HCT116 (cell line): ENCODE measurements at regions not wholly inside any gene's neighbourhood (a gene's known extent, or its start where the extent isn't known, plus 50 kb on each side); places are given as distances from the start of the nearest gene placed in this dataset.

Experiments used
- ATAC-seq: fragments of 200-7000 bp; cut with Tn5 transposase; 2 replicates; pipeline ENCODE4 v1.9.1; 2020; ENCODE audit warnings: mild to moderate bottlenecking, moderate library complexity
- BruUV-seq: library from RNA; stranded (reverse); fragments of 400-500 nt; replicated peaks from 2 replicates; lab custom pipeline; 2021; lab: Mats Ljungman, UMichigan
- CTCF ChIA-PET: fragments of 300-600 bp; sonication (Branson Sonifier 250); formaldehyde crosslinking; loops from one replicate; lab custom pipeline; 2021; ENCODE audit warnings: antibody characterized with exemption; lab: Charles Lee
- POLR2A ChIA-PET: fragments of 300-600, 350-600 bp; sonication (Branson Sonifier 250); formaldehyde crosslinking; loops from one replicate; lab custom pipeline; 2021; ENCODE audit warnings: antibody characterized with exemption; lab: Charles Lee
- RAD21 ChIA-PET, 2 experiments: fragments of 300-600 bp; sonication (Branson Sonifier 250); formaldehyde crosslinking; loops; one replicate each; lab custom pipeline; 2023; ENCODE audit warnings: low total read pairs in 2 of 2; ENCODE audit not compliant: uncharacterized antibody in 2 of 2, unreplicated experiment in 2 of 2, low non-redundant PET in 1 of 2; lab: Charles Lee
- DNase-seq: peaks from one replicate; pipeline ENCODE4 v3.0.0-alpha.2; 2010; ENCODE audit warnings: low read depth, low spot score
- H2AFZ ChIP-seq: fragments of 200-600 bp; shearing (Covaris generic), sonication (generic); 2 replicates; pipeline ENCODE4 v1.6.1; 2017; ENCODE audit warnings: low read depth, mixed run types, mixed read lengths, antibody characterized with exemption, low read length; ENCODE audit not compliant: poor library complexity, severe bottlenecking
- H3K27ac ChIP-seq: 2 replicates; pipeline ENCODE4 v1.5.1; 2012; ENCODE audit warnings: low read depth, low read length
- H3K27me3 ChIP-seq: fragments of 200-600 bp; sonication (generic); 2 replicates; pipeline ENCODE4 v1.6.1; 2016; ENCODE audit warnings: mixed run types, low read length, mixed read lengths; ENCODE audit not compliant: insufficient read depth
- H3K36me3 ChIP-seq, 2 experiments: fragments of 200-500 bp in 1 of 2; fragments of 200-600 bp in 1 of 2; sonication (Bioruptor generic) in 1 of 2; sonication (generic) in 1 of 2; 2 replicates each; pipeline versions ENCODE4 v1.5.1 to v1.6.1; 2014 to 2016; ENCODE audit warnings: low read length in 2 of 2, inconsistent platforms in 1 of 2, mixed read lengths in 1 of 2, mixed run types in 1 of 2; ENCODE audit not compliant: insufficient read depth in 2 of 2, control insufficient read depth in 1 of 2
- H3K4me1 ChIP-seq, 2 experiments: fragments of 200-600 bp in 1 of 2; sonication (generic) in 1 of 2; 2 replicates each; pipeline versions ENCODE4 v1.5.1 to v1.6.1; 2012 to 2017; ENCODE audit warnings: low read length in 2 of 2, inconsistent platforms in 1 of 2, mild to moderate bottlenecking in 1 of 2, mixed read lengths in 1 of 2, mixed run types in 1 of 2, moderate library complexity in 1 of 2; ENCODE audit not compliant: insufficient read depth in 2 of 2, control insufficient read depth in 1 of 2
- H3K4me2 ChIP-seq: fragments of 200-600 bp; sonication (generic); 2 replicates; pipeline ENCODE4 v1.6.1; 2017; ENCODE audit warnings: mixed run types, low read length, mixed read lengths
- H3K4me3 ChIP-seq, 2 experiments: fragments of 200-600 bp in 1 of 2; sonication (generic) in 1 of 2; replicated peaks in 1 of 2; 2 replicates each; pipeline ENCODE4 v1.5.1; 2011 to 2016; ENCODE audit warnings: low read length in 2 of 2, control low read depth in 1 of 2, low read depth in 1 of 2, mild to moderate bottlenecking in 1 of 2, mixed read lengths in 1 of 2, mixed run types in 1 of 2
- H3K79me2 ChIP-seq: fragments of 200-600 bp; sonication (generic); 2 replicates; pipeline ENCODE4 v1.6.1; 2017; ENCODE audit warnings: mild to moderate bottlenecking, mixed run types, low read length, moderate library complexity, mixed read lengths; ENCODE audit not compliant: insufficient read depth
- H3K9ac ChIP-seq: fragments of 200-600 bp; sonication (generic); 2 replicates; pipeline ENCODE4 v1.6.1; 2016; ENCODE audit warnings: low read length, mixed read lengths
- H3K9me2 ChIP-seq: fragments of 200-600 bp; sonication (generic), shearing (Covaris generic); 2 replicates; pipeline ENCODE4 v1.6.1; 2017; ENCODE audit warnings: mixed run types, mild to moderate bottlenecking, moderate library complexity; ENCODE audit not compliant: insufficient read depth
- H3K9me3 ChIP-seq, 2 experiments: fragments of 200-500 bp in 1 of 2; fragments of 200-600 bp in 1 of 2; sonication (Bioruptor generic) in 1 of 2; sonication (generic) in 1 of 2; 2 replicates each; pipeline ENCODE4 v1.6.1; 2014 to 2017; ENCODE audit warnings: low read length in 2 of 2, mixed read lengths in 2 of 2, inconsistent platforms in 1 of 2, low read depth in 1 of 2, mild to moderate bottlenecking in 1 of 2, mixed run types in 1 of 2, moderate library complexity in 1 of 2; ENCODE audit not compliant: control insufficient read depth in 1 of 2, insufficient read depth in 1 of 2
- H4K20me1 ChIP-seq: fragments of 200-600 bp; sonication (generic), shearing (Covaris generic); 2 replicates; pipeline ENCODE4 v1.6.1; 2017; ENCODE audit warnings: mixed run types, mild to moderate bottlenecking, moderate library complexity; ENCODE audit not compliant: insufficient read depth
- CTCF ChIP-seq, 3 experiments: fragments of 200-600 bp in 1 of 3; sonication (generic) in 1 of 3; IDR thresholded peaks in 2 of 3; conservative IDR thresholded peaks in 1 of 3; 2 replicates each; pipeline ENCODE4 v1.5.1; 2012 to 2017; ENCODE audit warnings: low read depth in 2 of 3, low read length in 2 of 3, antibody characterized with exemption in 1 of 3, borderline replicate concordance in 1 of 3, control low read depth in 1 of 3, mild to moderate bottlenecking in 1 of 3, mixed read lengths in 1 of 3, mixed run types in 1 of 3, moderate library complexity in 1 of 3; ENCODE audit not compliant: insufficient read depth in 1 of 3
- EGR1 ChIP-seq: IDR thresholded peaks from 2 replicates; pipeline ENCODE4 v1.6.1; 2012; ENCODE audit warnings: low read depth
- ELF1 ChIP-seq: IDR thresholded peaks from 2 replicates; pipeline ENCODE4 v1.6.1; 2012; ENCODE audit warnings: low read depth, borderline replicate concordance
- EZH2phosphoT487 ChIP-seq: fragments of 200-600 bp; IDR thresholded peaks from 2 replicates; pipeline ENCODE4 v1.6.1; 2018; ENCODE audit warnings: antibody characterized with exemption, borderline replicate concordance
- POLR2AphosphoS5 ChIP-seq: IDR thresholded peaks from 2 replicates; pipeline ENCODE4 v1.6.1; 2011; ENCODE audit warnings: mild to moderate bottlenecking, low read depth, low read length, moderate library complexity
- RAD21 ChIP-seq: IDR thresholded peaks from 2 replicates; pipeline ENCODE4 v1.6.1; 2012; ENCODE audit warnings: low read depth, mild to moderate bottlenecking
- TCF7L2 ChIP-seq: IDR thresholded peaks from 2 replicates; pipeline ENCODE4 v1.7.0; 2011; ENCODE audit warnings: borderline replicate concordance, inconsistent platforms; ENCODE audit not compliant: insufficient read depth, insufficient read length; ENCODE audit errors: extremely low read depth
- YY1 ChIP-seq: IDR thresholded peaks from 2 replicates; pipeline ENCODE4 v1.6.1; 2011; ENCODE audit warnings: low read length, low read depth, moderate library complexity, mild to moderate bottlenecking; ENCODE audit not compliant: insufficient replicate concordance; ENCODE audit errors: extremely low read depth
- intact Hi-C: fragments of 100-400 bp; cut with micrococcal nuclease; formaldehyde crosslinking; loops from 2 replicates; pipeline ENCODE4 v1.10.0; 2022
- TF ChIP-seq, protein P1 (sequence below): IDR thresholded peaks from 2 replicates; pipeline ENCODE4 v1.6.1; 2011; ENCODE audit warnings: mild to moderate bottlenecking, low read length, moderate library complexity; ENCODE audit not compliant: insufficient replicate concordance; ENCODE audit errors: extremely low read depth
- TF ChIP-seq, protein P2 (sequence below): IDR thresholded peaks from 2 replicates; pipeline ENCODE4 v1.6.1; 2012; ENCODE audit warnings: low read depth
- TF ChIP-seq, protein P3 (sequence below): IDR thresholded peaks from 2 replicates; pipeline ENCODE4 v1.6.1; 2012

DNA sequence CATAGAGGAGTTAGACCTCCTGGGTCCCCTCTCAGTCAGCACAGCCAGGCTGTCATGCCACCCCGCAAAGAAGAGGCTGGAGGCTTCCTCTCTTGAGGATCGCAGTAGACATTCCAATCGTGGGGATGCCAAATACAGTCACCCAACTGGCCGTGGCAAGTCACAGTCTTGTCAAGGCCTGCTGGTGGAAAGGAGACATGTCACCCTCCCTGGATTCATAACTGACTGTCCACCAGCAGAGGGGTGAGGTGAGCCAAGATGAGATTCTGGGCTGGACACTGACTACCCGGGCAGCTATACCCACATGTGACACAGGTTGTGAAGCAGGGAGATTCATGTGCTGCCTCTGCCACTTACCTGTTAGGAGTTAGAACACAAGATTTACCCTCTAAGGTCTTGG lies 123.5 kb upstream of the NGF start:
- Histone ChIP-seq H3K27me3 (no peaks in the 10 kb centered on the region), H3K36me3 (no peaks in the 10 kb centered on the region), H3K4me3 (no peak overlapping the region), H3K9ac (no peak overlapping the region), H3K79me2 (no peaks in the 10 kb centered on the region), H3K4me1 (peaks cover 0 to 5% of the 10 kb centered on the region in 2 experiments; a peak in 2 of 4 replicates), H3K27ac (no peak overlapping the region), H3K4me2 (no peak overlapping the region), H3K9me3 (no peaks in the 10 kb centered on the region), H4K20me1 (no peaks in the 10 kb centered on the region), H2AFZ (no peak overlapping the region), H3K9me2 (no peaks in the 10 kb centered on the region)
- ChIA-PET CTCF (interaction anchor here (1.2 kb wide), 1 partner anchor 322 kb away, joined by 3 read pairs; no protein-coding TSS in a partner anchor), POLR2A (no interaction called here), RAD21 (no interaction called here)
- TF ChIP-seq, protein P1, sequence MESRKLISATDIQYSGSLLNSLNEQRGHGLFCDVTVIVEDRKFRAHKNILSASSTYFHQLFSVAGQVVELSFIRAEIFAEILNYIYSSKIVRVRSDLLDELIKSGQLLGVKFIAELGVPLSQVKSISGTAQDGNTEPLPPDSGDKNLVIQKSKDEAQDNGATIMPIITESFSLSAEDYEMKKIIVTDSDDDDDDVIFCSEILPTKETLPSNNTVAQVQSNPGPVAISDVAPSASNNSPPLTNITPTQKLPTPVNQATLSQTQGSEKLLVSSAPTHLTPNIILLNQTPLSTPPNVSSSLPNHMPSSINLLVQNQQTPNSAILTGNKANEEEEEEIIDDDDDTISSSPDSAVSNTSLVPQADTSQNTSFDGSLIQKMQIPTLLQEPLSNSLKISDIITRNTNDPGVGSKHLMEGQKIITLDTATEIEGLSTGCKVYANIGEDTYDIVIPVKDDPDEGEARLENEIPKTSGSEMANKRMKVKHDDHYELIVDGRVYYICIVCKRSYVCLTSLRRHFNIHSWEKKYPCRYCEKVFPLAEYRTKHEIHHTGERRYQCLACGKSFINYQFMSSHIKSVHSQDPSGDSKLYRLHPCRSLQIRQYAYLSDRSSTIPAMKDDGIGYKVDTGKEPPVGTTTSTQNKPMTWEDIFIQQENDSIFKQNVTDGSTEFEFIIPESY: no peak
- TF ChIP-seq TCF7L2 (no peak), ELF1 (no peak), YY1 (no peak), EZH2phosphoT487 (no peak), EGR1 (no peak), RAD21 (peak; percentile 11; the same call in 1 of the 2 replicates), POLR2AphosphoS5 (no peak), CTCF (IDR thresholded peaks at IDR 0.05 in 2 of 3, conservative IDR thresholded peaks at IDR 0.05 in 1 of 3; ENCODE audit: borderline replicate concordance in 1 of 3, insufficient read depth in 1 of 3, low read depth in 2 of 3, low read length in 2 of 3) (peak in 2 of 3 experiments; percentile 37; a peak in 4 of 6 replicates)
- TF ChIP-seq, protein P2, sequence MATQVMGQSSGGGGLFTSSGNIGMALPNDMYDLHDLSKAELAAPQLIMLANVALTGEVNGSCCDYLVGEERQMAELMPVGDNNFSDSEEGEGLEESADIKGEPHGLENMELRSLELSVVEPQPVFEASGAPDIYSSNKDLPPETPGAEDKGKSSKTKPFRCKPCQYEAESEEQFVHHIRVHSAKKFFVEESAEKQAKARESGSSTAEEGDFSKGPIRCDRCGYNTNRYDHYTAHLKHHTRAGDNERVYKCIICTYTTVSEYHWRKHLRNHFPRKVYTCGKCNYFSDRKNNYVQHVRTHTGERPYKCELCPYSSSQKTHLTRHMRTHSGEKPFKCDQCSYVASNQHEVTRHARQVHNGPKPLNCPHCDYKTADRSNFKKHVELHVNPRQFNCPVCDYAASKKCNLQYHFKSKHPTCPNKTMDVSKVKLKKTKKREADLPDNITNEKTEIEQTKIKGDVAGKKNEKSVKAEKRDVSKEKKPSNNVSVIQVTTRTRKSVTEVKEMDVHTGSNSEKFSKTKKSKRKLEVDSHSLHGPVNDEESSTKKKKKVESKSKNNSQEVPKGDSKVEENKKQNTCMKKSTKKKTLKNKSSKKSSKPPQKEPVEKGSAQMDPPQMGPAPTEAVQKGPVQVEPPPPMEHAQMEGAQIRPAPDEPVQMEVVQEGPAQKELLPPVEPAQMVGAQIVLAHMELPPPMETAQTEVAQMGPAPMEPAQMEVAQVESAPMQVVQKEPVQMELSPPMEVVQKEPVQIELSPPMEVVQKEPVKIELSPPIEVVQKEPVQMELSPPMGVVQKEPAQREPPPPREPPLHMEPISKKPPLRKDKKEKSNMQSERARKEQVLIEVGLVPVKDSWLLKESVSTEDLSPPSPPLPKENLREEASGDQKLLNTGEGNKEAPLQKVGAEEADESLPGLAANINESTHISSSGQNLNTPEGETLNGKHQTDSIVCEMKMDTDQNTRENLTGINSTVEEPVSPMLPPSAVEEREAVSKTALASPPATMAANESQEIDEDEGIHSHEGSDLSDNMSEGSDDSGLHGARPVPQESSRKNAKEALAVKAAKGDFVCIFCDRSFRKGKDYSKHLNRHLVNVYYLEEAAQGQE: no peak
- TF ChIP-seq, protein P3, sequence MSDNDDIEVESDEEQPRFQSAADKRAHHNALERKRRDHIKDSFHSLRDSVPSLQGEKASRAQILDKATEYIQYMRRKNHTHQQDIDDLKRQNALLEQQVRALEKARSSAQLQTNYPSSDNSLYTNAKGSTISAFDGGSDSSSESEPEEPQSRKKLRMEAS: no peak
- intact Hi-C loops: loop anchor here (10.0 kb wide), 1 partner anchor 187 kb away; no protein-coding TSS in a partner anchor
- ATAC-seq (peak; percentile 69), DNase-seq (no peak)
- BruUV-seq: no TSS peak
